KG1 (cell line): ENCODE measurements at regions not wholly inside any gene's neighbourhood (a gene's known extent, or its start where the extent isn't known, plus 50 kb on each side); places are given as distances from the start of the nearest gene placed in this dataset.
"Not testable (repeated sequence)": the region's sequence is repeated elsewhere in the genome, so short reads cannot be mapped to it uniquely, and the experiment has no call there.

ENCODE experiments used
- DNase-seq: peaks from one replicate; lab custom pipeline; 2025; lab: John Stamatoyannopoulos, UW

- DNase-seq, result no peak
These were observed 690.8 kb upstream of the PHF14 start for GRCh38 chr7:10282909-10283308.

- DNase-seq, result no peak
These were observed 689.7 kb upstream of the PHF14 start for GRCh38 chr7:10284001-10284400.

- no peak for DNase-seq
These were observed 674.3 kb upstream of the PHF14 start for GRCh38 chr7:10299384-10299783.

GRCh38 chr7:10300577-10300976, 673.1 kb upstream of the PHF14 start:
- no peak for DNase-seq

GRCh38 chr7:10308276-10308675, 665.4 kb upstream of the PHF14 start:
- DNase-seq, result no peak

GRCh38 chr7:10312942-10313341, 660.7 kb upstream of the PHF14 start:
- no peak for DNase-seq

GRCh38 chr7:10315881-10316280, 657.8 kb upstream of the PHF14 start:
- DNase-seq, result no peak

GRCh38 chr7:10316488-10316887, 657.2 kb upstream of the PHF14 start:
- no peak for DNase-seq

- no peak for DNase-seq
These were observed 648.3 kb upstream of the PHF14 start for GRCh38 chr7:10325395-10325794.

- no peak for DNase-seq
These were observed 630.6 kb upstream of the PHF14 start for GRCh38 chr7:10343108-10343507.

- no peak for DNase-seq
These were observed 627.6 kb upstream of the PHF14 start for GRCh38 chr7:10346032-10346431.

- peak; percentile 29 for DNase-seq
These were observed 617.9 kb upstream of the PHF14 start for GRCh38 chr7:10355816-10356215.

GRCh38 chr7:10360050-10360449, 613.6 kb upstream of the PHF14 start:
- no peak for DNase-seq

GRCh38 chr7:10401793-10402192, 571.9 kb upstream of the PHF14 start:
- no peak for DNase-seq

- peak; percentile 7 for DNase-seq
These were observed 561.2 kb upstream of the PHF14 start for GRCh38 chr7:10412422-10413019.

GRCh38 chr7:10418985-10419384, 554.7 kb upstream of the PHF14 start:
- no peak for DNase-seq

GRCh38 chr7:10429031-10429430, 544.6 kb upstream of the PHF14 start:
- DNase-seq, result no peak

GRCh38 chr7:10429511-10429910, 544.2 kb upstream of the PHF14 start:
- DNase-seq, result no peak

GRCh38 chr7:10436302-10436701, 537.4 kb upstream of the PHF14 start:
- no peak for DNase-seq

GRCh38 chr7:10439027-10439426, 534.6 kb upstream of the PHF14 start:
- no peak for DNase-seq

GRCh38 chr7:10455936-10456335, 517.7 kb upstream of the PHF14 start:
- DNase-seq, result no peak

GRCh38 chr7:10460474-10460873, 513.2 kb upstream of the PHF14 start:
- DNase-seq, result no peak

- DNase-seq, result no peak
These were observed 510.0 kb upstream of the PHF14 start for GRCh38 chr7:10463701-10464100.

GRCh38 chr7:10465536-10465935, 508.1 kb upstream of the PHF14 start:
- not testable (repeated sequence) for DNase-seq

- DNase-seq, result no peak
These were observed 504.8 kb upstream of the PHF14 start for GRCh38 chr7:10468908-10469307.
